ENCODE measurements at regions not wholly inside any gene's neighbourhood (a gene's known extent, or its start where the extent isn't known, plus 50 kb on each side); places are given as distances from the start of the nearest gene placed in this dataset.
"Not testable (repeated sequence)": the region's sequence is repeated elsewhere in the genome, so short reads cannot be mapped to it uniquely, and the experiment has no call there.

- H3K4me1 Mint-ChIP-seq, result peaks cover 19% of the 10 kb centered on the region
- no peaks in the 10 kb centered on the region for H3K36me3 Mint-ChIP-seq
- H3K27me3 Mint-ChIP-seq, result no peaks in the 10 kb centered on the region
- peak overlapping the region; percentile 13 for H3K27ac Mint-ChIP-seq
- no peaks in the 10 kb centered on the region for H3K9me3 Mint-ChIP-seq
- ATAC-seq, result peak; percentile 73
- H3K4me3 Mint-ChIP-seq, result no peak overlapping the region
Observed at GRCh38 chr18:8982416-8983183, 119.9 kb upstream of the NDUFV2 start.

GRCh38 chr18:8983195-8983594 lies 119.3 kb upstream of the NDUFV2 start:
- no peaks in the 10 kb centered on the region for H3K36me3 Mint-ChIP-seq
- no peaks in the 10 kb centered on the region for H3K9me3 Mint-ChIP-seq
- no peak for ATAC-seq
- H3K27ac Mint-ChIP-seq, result no peak overlapping the region
- H3K4me1 Mint-ChIP-seq, result peaks cover 17% of the 10 kb centered on the region
- no peaks in the 10 kb centered on the region for H3K27me3 Mint-ChIP-seq
- no peak overlapping the region for H3K4me3 Mint-ChIP-seq

DNA sequence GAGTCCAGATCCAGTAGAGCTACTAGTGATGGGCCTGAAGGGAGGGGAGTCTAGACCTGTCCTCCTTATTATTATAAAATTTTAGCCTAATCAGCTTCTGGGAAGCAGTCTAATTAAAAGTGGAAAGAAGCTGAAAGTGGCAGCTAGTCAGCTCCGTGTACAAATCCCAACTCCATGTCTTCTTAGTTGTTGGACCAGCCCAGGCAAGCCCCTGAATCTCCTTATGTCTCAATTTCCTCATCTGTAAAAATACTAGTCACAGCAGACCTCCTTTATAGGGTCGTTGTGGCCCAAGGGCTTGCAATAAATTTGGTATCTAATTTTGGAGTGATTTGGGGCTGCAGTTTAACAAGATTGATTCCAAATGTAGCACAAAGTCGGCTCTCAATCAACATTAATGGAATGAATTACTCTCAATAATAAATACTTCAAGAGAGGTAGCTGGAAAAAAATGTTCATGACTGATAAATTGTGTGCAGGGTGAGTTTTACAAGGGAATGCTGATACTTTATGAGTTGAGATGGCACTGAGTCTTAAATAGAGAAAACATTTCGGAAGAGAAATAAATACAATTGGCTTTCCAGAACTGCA lies 118.3 kb upstream of the NDUFV2 start:
- H3K36me3 Mint-ChIP-seq, result no peaks in the 10 kb centered on the region
- peaks cover 7% of the 10 kb centered on the region for H3K4me1 Mint-ChIP-seq
- no peak overlapping the region for H3K4me3 Mint-ChIP-seq
- no peaks in the 10 kb centered on the region for H3K9me3 Mint-ChIP-seq
- H3K27ac Mint-ChIP-seq, result no peak overlapping the region
- no peaks in the 10 kb centered on the region for H3K27me3 Mint-ChIP-seq
- ATAC-seq, result no peak

- Mint-ChIP-seq H3K9me3 (no peaks in the 10 kb centered on the region), H3K27me3 (no peaks in the 10 kb centered on the region), H3K4me3 (no peak overlapping the region), H3K4me1 (peaks cover 7% of the 10 kb centered on the region), H3K27ac (no peak overlapping the region), H3K36me3 (no peaks in the 10 kb centered on the region)
- ATAC-seq, result peak; percentile 38
Observed at GRCh38 chr18:8987241-8987640, 115.3 kb upstream of the NDUFV2 start.

- H3K4me1 Mint-ChIP-seq, result peaks cover 7% of the 10 kb centered on the region
- no peaks in the 10 kb centered on the region for H3K36me3 Mint-ChIP-seq
- no peaks in the 10 kb centered on the region for H3K9me3 Mint-ChIP-seq
- H3K27me3 Mint-ChIP-seq, result no peaks in the 10 kb centered on the region
- peak; percentile 67 for ATAC-seq
- no peak overlapping the region for H3K27ac Mint-ChIP-seq
- H3K4me3 Mint-ChIP-seq, result no peak overlapping the region
Observed at GRCh38 chr18:8988260-8988871, 114.1 kb upstream of the NDUFV2 start.

- H3K4me1 Mint-ChIP-seq, result peaks cover 7% of the 10 kb centered on the region
- no peaks in the 10 kb centered on the region for H3K9me3 Mint-ChIP-seq
- no peak for ATAC-seq
- H3K27ac Mint-ChIP-seq, result no peak overlapping the region
- H3K36me3 Mint-ChIP-seq, result no peaks in the 10 kb centered on the region
- H3K4me3 Mint-ChIP-seq, result no peak overlapping the region
- no peaks in the 10 kb centered on the region for H3K27me3 Mint-ChIP-seq
Observed at GRCh38 chr18:8989017-8989416, 113.5 kb upstream of the NDUFV2 start.

- H3K36me3 Mint-ChIP-seq, result no peaks in the 10 kb centered on the region
- no peaks in the 10 kb centered on the region for H3K9me3 Mint-ChIP-seq
- peaks cover 7% of the 10 kb centered on the region for H3K4me1 Mint-ChIP-seq
- no peak overlapping the region for H3K4me3 Mint-ChIP-seq
- H3K27me3 Mint-ChIP-seq, result no peaks in the 10 kb centered on the region
- ATAC-seq, result no peak
- H3K27ac Mint-ChIP-seq, result no peak overlapping the region
Observed at GRCh38 chr18:8989855-8990254, 112.6 kb upstream of the NDUFV2 start.

- no peak overlapping the region for H3K4me3 Mint-ChIP-seq
- H3K36me3 Mint-ChIP-seq, result no peaks in the 10 kb centered on the region
- no peaks in the 10 kb centered on the region for H3K9me3 Mint-ChIP-seq
- no peak for ATAC-seq
- H3K27ac Mint-ChIP-seq, result no peak overlapping the region
- peaks cover 7% of the 10 kb centered on the region for H3K4me1 Mint-ChIP-seq
- H3K27me3 Mint-ChIP-seq, result no peaks in the 10 kb centered on the region
Observed at GRCh38 chr18:8990276-8991031, 112.0 kb upstream of the NDUFV2 start.

DNA sequence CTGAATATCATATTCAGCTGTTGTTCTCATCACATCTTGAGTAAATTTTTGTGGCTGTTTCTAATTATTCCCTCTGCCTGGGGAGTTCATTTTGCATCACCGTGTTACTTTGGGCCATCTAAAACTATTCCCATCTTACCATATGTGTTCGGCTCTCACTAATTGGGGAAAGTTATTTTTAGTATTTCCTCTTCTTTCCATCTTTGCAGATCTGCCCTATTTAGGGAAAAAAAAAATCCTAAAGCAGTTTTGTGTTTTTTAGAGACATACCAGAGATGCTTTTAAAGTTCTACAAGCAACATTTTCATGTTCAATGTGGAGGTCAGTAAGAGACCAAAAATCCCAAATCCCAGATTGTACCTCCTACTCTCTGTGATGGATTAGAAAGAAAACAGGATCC lies 111.3 kb upstream of the NDUFV2 start:
- H3K27ac Mint-ChIP-seq, result no peak overlapping the region
- H3K27me3 Mint-ChIP-seq, result no peaks in the 10 kb centered on the region
- H3K36me3 Mint-ChIP-seq, result no peaks in the 10 kb centered on the region
- no peaks in the 10 kb centered on the region for H3K9me3 Mint-ChIP-seq
- no peak for ATAC-seq
- H3K4me3 Mint-ChIP-seq, result no peak overlapping the region
- H3K4me1 Mint-ChIP-seq, result peaks cover 7% of the 10 kb centered on the region

DNA sequence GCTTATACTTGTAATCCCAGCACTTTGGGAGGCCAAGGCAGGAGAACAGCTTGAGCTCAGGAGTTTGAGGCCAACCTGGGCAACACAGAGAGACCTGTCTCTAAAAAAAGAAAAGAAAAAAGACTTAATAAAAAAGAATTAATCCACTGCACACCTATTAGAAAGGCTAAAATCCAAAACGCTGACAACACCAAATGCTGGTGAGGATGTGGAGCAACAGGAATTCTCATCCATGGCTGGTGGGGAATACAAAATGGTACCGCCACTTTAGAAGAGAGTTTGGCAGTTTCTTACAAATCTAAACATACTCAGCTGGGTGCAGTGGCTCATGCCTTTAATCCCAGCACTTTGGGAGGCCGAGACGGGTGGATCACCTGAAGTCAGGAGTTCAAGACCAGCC lies 110.0 kb upstream of the NDUFV2 start:
- H3K27me3 Mint-ChIP-seq, H3K4me1 Mint-ChIP-seq, H3K27ac Mint-ChIP-seq, H3K4me3 Mint-ChIP-seq, ATAC-seq, H3K9me3 Mint-ChIP-seq, H3K36me3 Mint-ChIP-seq: not testable (repeated sequence)

DNA sequence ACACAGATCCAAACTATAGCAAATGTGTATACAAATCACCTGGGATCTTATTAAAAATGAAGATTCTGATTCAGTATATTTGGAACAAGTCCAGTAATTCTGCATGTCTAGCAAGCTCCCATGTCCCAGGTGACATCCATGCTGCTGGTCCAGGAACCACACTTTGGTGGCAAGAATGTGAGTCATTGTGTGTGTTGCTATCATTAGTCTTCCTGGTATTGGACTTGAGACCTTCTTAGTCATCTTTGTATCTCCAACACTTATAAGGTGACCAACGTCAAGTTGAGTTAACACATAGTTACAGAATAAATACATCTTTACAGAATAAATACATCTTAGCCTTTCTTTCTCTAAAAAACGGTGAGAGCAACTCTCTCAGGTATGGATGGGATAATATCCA lies 107.9 kb upstream of the NDUFV2 start:
- no peaks in the 10 kb centered on the region for H3K4me1 Mint-ChIP-seq
- no peak for ATAC-seq
- peaks cover 3% of the 10 kb centered on the region for H3K9me3 Mint-ChIP-seq
- no peak overlapping the region for H3K4me3 Mint-ChIP-seq
- H3K27ac Mint-ChIP-seq, result no peak overlapping the region
- H3K27me3 Mint-ChIP-seq, result peaks cover 9% of the 10 kb centered on the region
- no peaks in the 10 kb centered on the region for H3K36me3 Mint-ChIP-seq

- no peaks in the 10 kb centered on the region for H3K36me3 Mint-ChIP-seq
- H3K27me3 Mint-ChIP-seq, result peaks cover 10% of the 10 kb centered on the region
- no peak overlapping the region for H3K27ac Mint-ChIP-seq
- ATAC-seq, result no peak
- no peaks in the 10 kb centered on the region for H3K4me1 Mint-ChIP-seq
- H3K9me3 Mint-ChIP-seq, result peaks cover 3% of the 10 kb centered on the region
- H3K4me3 Mint-ChIP-seq, result no peak overlapping the region
Observed at GRCh38 chr18:8995096-8995495, 107.4 kb upstream of the NDUFV2 start.

GRCh38 chr18:8996771-8997432 lies 105.6 kb upstream of the NDUFV2 start:
- H3K27me3 Mint-ChIP-seq, result peaks cover 20% of the 10 kb centered on the region
- H3K9me3 Mint-ChIP-seq, result peaks cover 3% of the 10 kb centered on the region
- H3K4me3 Mint-ChIP-seq, result no peak overlapping the region
- no peak overlapping the region for H3K27ac Mint-ChIP-seq
- ATAC-seq, result no peak
- no peaks in the 10 kb centered on the region for H3K4me1 Mint-ChIP-seq
- H3K36me3 Mint-ChIP-seq, result no peaks in the 10 kb centered on the region

GRCh38 chr18:8997634-8998033 lies 104.9 kb upstream of the NDUFV2 start:
- peaks cover 26% of the 10 kb centered on the region for H3K27me3 Mint-ChIP-seq
- no peaks in the 10 kb centered on the region for H3K4me1 Mint-ChIP-seq

More at GRCh38 chr18:8997634-8998033, 104.9 kb upstream of the NDUFV2 start:
- Mint-ChIP-seq H3K27ac (no peak overlapping the region), H3K9me3 (peaks cover 7% of the 10 kb centered on the region), H3K4me3 (no peak overlapping the region), H3K36me3 (no peaks in the 10 kb centered on the region)
- ATAC-seq, result no peak

Measured in stimulated activated memory B cell treated with anti-CD40 and anti-IgM and Interleukin-4, amounts not matched to agents 10 μg/mL and 1 μg/mL and 100 μg/mL, for 72 hours (primary cell).